ENCODE measurements at regions not wholly inside any gene's neighbourhood (a gene's known extent, or its start where the extent isn't known, plus 50 kb on each side); places are given as distances from the start of the nearest gene placed in this dataset.

- H3K4me2 ChIP-seq (ENCODE audit: insufficient read depth, low read length, poor library complexity, severe bottlenecking), result no peak overlapping the region
- H4K8ac ChIP-seq (ENCODE audit: low read depth, low read length), result no peak overlapping the region
- no peak overlapping the region for H4K91ac ChIP-seq (ENCODE audit: low read depth, low read length, poor library complexity)
- H3K27me3 ChIP-seq (ENCODE audit: control insufficient read depth in 3 of 3, insufficient read depth in 3 of 3, low read depth in 1 of 3, low read length in 3 of 3), result peaks cover 0 to 2% (median 0%) of the 10 kb centered on the region in 3 experiments
- H3K9ac ChIP-seq (ENCODE audit: low read depth, low read length, poor library complexity), result no peak overlapping the region
- H3K4ac ChIP-seq (ENCODE audit: low read length), result peak overlapping the region; percentile 53
- H2BK12ac ChIP-seq (ENCODE audit: low read length), result peak overlapping the region; percentile 4
- H2AK5ac ChIP-seq (ENCODE audit: low read depth, low read length), result no peak overlapping the region
- H2BK15ac ChIP-seq (ENCODE audit: low read length), result no peak overlapping the region
- H3K9me3 ChIP-seq (replicated peaks in 1 of 2; ENCODE audit: control insufficient read depth in 2 of 2, insufficient read depth in 1 of 2, low read depth in 1 of 2, low read length in 2 of 2), result no peaks in the 10 kb centered on the region
- no peak for DNase-seq (ENCODE audit: low spot score)
- H3K79me1 ChIP-seq (ENCODE audit: low read depth, low read length), result no peaks in the 10 kb centered on the region
- no peaks in the 10 kb centered on the region for H3K36me3 ChIP-seq (replicated peaks in 1 of 2; ENCODE audit: control insufficient read depth in 2 of 2, insufficient read depth in 2 of 2, low read length in 2 of 2)
- H3K23ac ChIP-seq (ENCODE audit: low read depth, low read length, poor library complexity), result peak overlapping the region; percentile 18
- H3K14ac ChIP-seq (ENCODE audit: low read length), result no peak overlapping the region
- H3K18ac ChIP-seq (ENCODE audit: low read length), result peak overlapping the region; percentile 68
- H2BK5ac ChIP-seq (ENCODE audit: low read length), result no peak overlapping the region
- H3K27ac ChIP-seq (replicated peaks; ENCODE audit: low read length), result no peak overlapping the region
- peaks cover 0 to 4% of the 10 kb centered on the region in 2 donors for H3K4me1 ChIP-seq (ENCODE audit: control insufficient read depth in 2 of 2, insufficient read depth in 1 of 2, low read depth in 1 of 2, low read length in 2 of 2)
- H2BK120ac ChIP-seq (ENCODE audit: low read depth, low read length), result no peak overlapping the region
- no CpG with 5 or more reads among the region's 12 CpGs for WGBS, 2 donors (ENCODE audit: extremely low coverage in 2 of 2, insufficient read length in 2 of 2, insufficient replicate concordance in 1 of 2)
- no peak overlapping the region for H2AFZ ChIP-seq (ENCODE audit: low read length)
- H3K4me3 ChIP-seq (ENCODE audit: low read length in 2 of 2), result no peak overlapping the region
Observed at GRCh38 chr10:124217906-124218804, 124.8 kb upstream of the CHST15 start.

GRCh38 chr10:124217031-124217430 lies 123.6 kb upstream of the CHST15 start:
- Histone ChIP-seq H3K36me3 (replicated peaks in 1 of 2; ENCODE audit: control insufficient read depth in 2 of 2, insufficient read depth in 2 of 2, low read length in 2 of 2) (no peaks in the 10 kb centered on the region), H3K23ac (ENCODE audit: low read depth, low read length, poor library complexity) (peak overlapping the region; percentile 56), H4K8ac (ENCODE audit: low read depth, low read length) (peak overlapping the region; percentile 17), H3K9me3 (replicated peaks in 1 of 2; ENCODE audit: control insufficient read depth in 2 of 2, insufficient read depth in 1 of 2, low read depth in 1 of 2, low read length in 2 of 2) (no peaks in the 10 kb centered on the region), H2AFZ (ENCODE audit: low read length) (no peak overlapping the region), H3K9ac (ENCODE audit: low read depth, low read length, poor library complexity) (no peak overlapping the region), H2BK120ac (ENCODE audit: low read depth, low read length) (no peak overlapping the region), H2BK15ac (ENCODE audit: low read length) (peak overlapping the region; percentile 4), H3K4ac (ENCODE audit: low read length) (no peak overlapping the region), H3K4me2 (ENCODE audit: insufficient read depth, low read length, poor library complexity, severe bottlenecking) (no peak overlapping the region), H4K91ac (ENCODE audit: low read depth, low read length, poor library complexity) (no peak overlapping the region), H3K27ac (replicated peaks; ENCODE audit: low read length) (no peak overlapping the region), H2BK5ac (ENCODE audit: low read length) (no peak overlapping the region), H3K14ac (ENCODE audit: low read length) (no peak overlapping the region), H3K4me1 (ENCODE audit: control insufficient read depth in 2 of 2, insufficient read depth in 1 of 2, low read depth in 1 of 2, low read length in 2 of 2) (peaks cover 0 to 2% of the 10 kb centered on the region in 2 donors), H3K79me1 (ENCODE audit: low read depth, low read length) (no peaks in the 10 kb centered on the region), H2AK5ac (ENCODE audit: low read depth, low read length) (no peak overlapping the region), H3K4me3 (ENCODE audit: low read length in 2 of 2) (no peak overlapping the region), H3K18ac (ENCODE audit: low read length) (peak overlapping the region; percentile 68), H2BK12ac (ENCODE audit: low read length) (peak overlapping the region; percentile 59), H3K27me3 (ENCODE audit: control insufficient read depth in 3 of 3, insufficient read depth in 3 of 3, low read depth in 1 of 3, low read length in 3 of 3) (peaks cover 0 to 2% (median 0%) of the 10 kb centered on the region in 3 experiments)
- DNase-seq (ENCODE audit: low spot score), result no peak
- WGBS, 2 donors (ENCODE audit: extremely low coverage in 2 of 2, insufficient read length in 2 of 2, insufficient replicate concordance in 1 of 2), result no CpG with 5 or more reads among the region's 9 CpGs

- Histone ChIP-seq H2AK5ac (ENCODE audit: low read depth, low read length) (no peak overlapping the region), H3K18ac (ENCODE audit: low read length) (no peak overlapping the region), H3K14ac (ENCODE audit: low read length) (no peak overlapping the region), H4K8ac (ENCODE audit: low read depth, low read length) (no peak overlapping the region), H2BK12ac (ENCODE audit: low read length) (no peak overlapping the region), H4K91ac (ENCODE audit: low read depth, low read length, poor library complexity) (no peak overlapping the region), H3K4me2 (ENCODE audit: insufficient read depth, low read length, poor library complexity, severe bottlenecking) (no peak overlapping the region), H3K36me3 (replicated peaks in 1 of 2; ENCODE audit: control insufficient read depth in 2 of 2, insufficient read depth in 2 of 2, low read length in 2 of 2) (no peaks in the 10 kb centered on the region), H3K4me1 (ENCODE audit: control insufficient read depth in 2 of 2, insufficient read depth in 1 of 2, low read depth in 1 of 2, low read length in 2 of 2) (peaks cover 0 to 2% of the 10 kb centered on the region in 2 donors), H3K9me3 (replicated peaks in 1 of 2; ENCODE audit: control insufficient read depth in 2 of 2, insufficient read depth in 1 of 2, low read depth in 1 of 2, low read length in 2 of 2) (peaks cover 0 to 2% of the 10 kb centered on the region in 2 donors), H2AFZ (ENCODE audit: low read length) (no peak overlapping the region), H3K9ac (ENCODE audit: low read depth, low read length, poor library complexity) (no peak overlapping the region), H2BK15ac (ENCODE audit: low read length) (no peak overlapping the region), H3K4me3 (ENCODE audit: low read length in 2 of 2) (no peak overlapping the region), H3K27ac (replicated peaks; ENCODE audit: low read length) (no peak overlapping the region), H3K79me1 (ENCODE audit: low read depth, low read length) (no peaks in the 10 kb centered on the region), H3K27me3 (ENCODE audit: control insufficient read depth in 3 of 3, insufficient read depth in 3 of 3, low read depth in 1 of 3, low read length in 3 of 3) (no peaks in the 10 kb centered on the region), H2BK120ac (ENCODE audit: low read depth, low read length) (no peak overlapping the region), H2BK5ac (ENCODE audit: low read length) (no peak overlapping the region), H3K4ac (ENCODE audit: low read length) (no peak overlapping the region), H3K23ac (ENCODE audit: low read depth, low read length, poor library complexity) (no peak overlapping the region)
- DNase-seq (ENCODE audit: low spot score), result no peak
- WGBS, 2 donors (ENCODE audit: extremely low coverage in 2 of 2, insufficient read length in 2 of 2, insufficient replicate concordance in 1 of 2), result no CpG with 5 or more reads among the region's 9 CpGs
Observed at GRCh38 chr10:124214610-124215375, 121.4 kb upstream of the CHST15 start.

All from neuronal stem cell (in vitro differentiated cells).